ENCODE measurements at regions not wholly inside any gene's neighbourhood (a gene's known extent, or its start where the extent isn't known, plus 50 kb on each side); places are given as distances from the start of the nearest gene placed in this dataset.

DNA sequence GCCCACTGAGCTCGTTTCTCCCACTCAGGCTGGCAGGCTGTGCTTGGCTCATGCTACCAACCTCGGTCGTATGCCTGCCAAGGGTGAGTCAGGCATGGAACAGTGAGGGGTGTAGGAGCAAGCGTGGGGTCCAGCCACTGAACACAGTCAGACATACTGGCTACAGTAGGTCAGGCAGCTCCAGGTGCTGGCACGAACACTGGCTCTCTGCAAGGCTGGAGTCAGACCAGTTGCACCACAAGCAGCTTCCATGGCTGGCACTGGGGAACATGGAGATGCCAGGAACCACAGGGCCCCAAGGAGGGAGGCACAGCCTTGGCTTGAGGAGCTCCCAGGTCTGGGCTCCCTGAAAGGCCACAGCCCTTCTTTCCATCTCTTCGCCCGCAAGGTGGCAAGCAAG lies 410.7 kb upstream of the KIRREL3 start:
- no peak for TF ChIP-seq CREM (CRISPR knock-in tag; IDR thresholded peaks at IDR 0.05)
- TF ChIP-seq, protein P1, sequence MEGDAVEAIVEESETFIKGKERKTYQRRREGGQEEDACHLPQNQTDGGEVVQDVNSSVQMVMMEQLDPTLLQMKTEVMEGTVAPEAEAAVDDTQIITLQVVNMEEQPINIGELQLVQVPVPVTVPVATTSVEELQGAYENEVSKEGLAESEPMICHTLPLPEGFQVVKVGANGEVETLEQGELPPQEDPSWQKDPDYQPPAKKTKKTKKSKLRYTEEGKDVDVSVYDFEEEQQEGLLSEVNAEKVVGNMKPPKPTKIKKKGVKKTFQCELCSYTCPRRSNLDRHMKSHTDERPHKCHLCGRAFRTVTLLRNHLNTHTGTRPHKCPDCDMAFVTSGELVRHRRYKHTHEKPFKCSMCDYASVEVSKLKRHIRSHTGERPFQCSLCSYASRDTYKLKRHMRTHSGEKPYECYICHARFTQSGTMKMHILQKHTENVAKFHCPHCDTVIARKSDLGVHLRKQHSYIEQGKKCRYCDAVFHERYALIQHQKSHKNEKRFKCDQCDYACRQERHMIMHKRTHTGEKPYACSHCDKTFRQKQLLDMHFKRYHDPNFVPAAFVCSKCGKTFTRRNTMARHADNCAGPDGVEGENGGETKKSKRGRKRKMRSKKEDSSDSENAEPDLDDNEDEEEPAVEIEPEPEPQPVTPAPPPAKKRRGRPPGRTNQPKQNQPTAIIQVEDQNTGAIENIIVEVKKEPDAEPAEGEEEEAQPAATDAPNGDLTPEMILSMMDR (IDR thresholded peaks at IDR 0.05): no peak

All from WTC11 (cell line).